DND-41 (cell line): ENCODE measurements at regions not wholly inside any gene's neighbourhood (a gene's known extent, or its start where the extent isn't known, plus 50 kb on each side); places are given as distances from the start of the nearest gene placed in this dataset.
A peak's percentile ranks its signal among the peaks of the same experiment; 100 is the strongest.

Experiments used
- ATAC-seq: fragments of 200-7000 bp; cut with Tn5 transposase; 3 replicates; pipeline ENCODE4 v1.9.1; 2021; ENCODE audit warnings: low read depth; ENCODE audit not compliant: insufficient read depth
- DNase-seq: peaks from one replicate; pipeline ENCODE4 v3.0.0-alpha.2; 2020
- H2AFZ ChIP-seq: 2 replicates; pipeline ENCODE4 v1.6.0; 2012; ENCODE audit warnings: low read depth, low read length
- H3K27ac ChIP-seq: 2 replicates; pipeline ENCODE4 v1.5.1; 2012; ENCODE audit warnings: low read length, inconsistent platforms
- H3K27me3 ChIP-seq: fragments of 200-600 bp; sonication (generic); 2 replicates; pipeline ENCODE4 v1.6.0; 2012; ENCODE audit warnings: low read length, mild to moderate bottlenecking, inconsistent platforms; ENCODE audit not compliant: insufficient read depth, poor library complexity
- H3K36me3 ChIP-seq: 2 replicates; pipeline ENCODE4 v1.5.1; 2012; ENCODE audit warnings: low read length, inconsistent platforms; ENCODE audit not compliant: insufficient read depth
- H3K4me1 ChIP-seq: 2 replicates; pipeline ENCODE4 v1.5.1; 2012; ENCODE audit warnings: mild to moderate bottlenecking, low read length; ENCODE audit not compliant: insufficient read depth
- H3K4me2 ChIP-seq: 2 replicates; pipeline ENCODE4 v1.6.0; 2012; ENCODE audit warnings: mild to moderate bottlenecking, moderate library complexity, low read length, inconsistent platforms; ENCODE audit not compliant: insufficient read depth
- H3K4me3 ChIP-seq, 2 experiments: fragments of 200-600 bp in 1 of 2; shearing (Covaris generic) in 1 of 2; 2 replicates each; pipeline ENCODE4 v1.5.1; 2012 to 2016; ENCODE audit warnings: inconsistent platforms in 2 of 2, low read length in 2 of 2, mild to moderate bottlenecking in 2 of 2, low read depth in 1 of 2, moderate library complexity in 1 of 2
- H3K79me2 ChIP-seq: 2 replicates; pipeline ENCODE4 v1.6.0; 2012; ENCODE audit warnings: low read length, inconsistent platforms; ENCODE audit not compliant: insufficient read depth
- H3K9ac ChIP-seq: 2 replicates; pipeline ENCODE4 v1.6.0; 2012; ENCODE audit warnings: low read depth, mild to moderate bottlenecking, inconsistent platforms, low read length, moderate library complexity
- H3K9me3 ChIP-seq: 2 replicates; pipeline ENCODE4 v1.5.1; 2012; ENCODE audit warnings: low read length, moderate library complexity, mild to moderate bottlenecking, inconsistent platforms; ENCODE audit not compliant: insufficient read depth, severe bottlenecking
- H4K20me1 ChIP-seq: 2 replicates; pipeline ENCODE4 v1.6.0; 2012; ENCODE audit warnings: low read length; ENCODE audit not compliant: insufficient read depth
- CTCF ChIP-seq: IDR thresholded peaks from 2 replicates; pipeline ENCODE4 v1.5.1; 2012; ENCODE audit warnings: borderline replicate concordance, low read length, moderate library complexity, mild to moderate bottlenecking; ENCODE audit not compliant: poor library complexity, severe bottlenecking; ENCODE audit errors: extremely low read depth
- EZH2 ChIP-seq: IDR thresholded peaks from 3 replicates; pipeline ENCODE4 v1.6.1; 2012; ENCODE audit warnings: borderline replicate concordance, low read depth, mild to moderate bottlenecking, moderate library complexity, low read length, inconsistent platforms; ENCODE audit not compliant: severe bottlenecking

- Histone ChIP-seq H3K9ac (no peak overlapping the region), H2AFZ (no peak overlapping the region), H3K27me3 (peaks cover 14% of the 10 kb centered on the region), H3K4me1 (no peaks in the 10 kb centered on the region), H3K79me2 (no peaks in the 10 kb centered on the region), H3K9me3 (no peaks in the 10 kb centered on the region), H3K4me2 (no peak overlapping the region), H4K20me1 (no peaks in the 10 kb centered on the region), H3K27ac (no peak overlapping the region), H3K36me3 (no peaks in the 10 kb centered on the region), H3K4me3 (no peak overlapping the region)
- TF ChIP-seq CTCF, result peak; percentile 10
- TF ChIP-seq EZH2, result no peak
- ATAC-seq (no peak), DNase-seq (no peak)
Observed at GRCh38 chr4:112942077-112942476, 107.4 kb upstream of the ANK2 start.

- DNase-seq, result no peak
- Histone ChIP-seq H2AFZ (no peak overlapping the region), H3K27ac (no peak overlapping the region), H3K4me3 (no peak overlapping the region), H3K9me3 (no peaks in the 10 kb centered on the region), H3K4me1 (no peaks in the 10 kb centered on the region), H4K20me1 (no peaks in the 10 kb centered on the region), H3K79me2 (no peaks in the 10 kb centered on the region), H3K4me2 (no peak overlapping the region), H3K9ac (no peak overlapping the region), H3K27me3 (peaks cover 14% of the 10 kb centered on the region), H3K36me3 (no peaks in the 10 kb centered on the region)
- TF ChIP-seq CTCF, result no peak
- no peak for TF ChIP-seq EZH2
- ATAC-seq, result no peak
Observed at GRCh38 chr4:112942997-112943396, 106.5 kb upstream of the ANK2 start.

- no peak overlapping the region for H3K27ac ChIP-seq
- H3K79me2 ChIP-seq, result no peaks in the 10 kb centered on the region
- H3K27me3 ChIP-seq, result peaks cover 14% of the 10 kb centered on the region
- H3K4me1 ChIP-seq, result no peaks in the 10 kb centered on the region
- H2AFZ ChIP-seq, result no peak overlapping the region
- TF ChIP-seq EZH2, result no peak
- no peak overlapping the region for H3K9ac ChIP-seq
- ATAC-seq, result no peak
- H3K4me3 ChIP-seq, result no peak overlapping the region
- no peak for DNase-seq
- no peaks in the 10 kb centered on the region for H4K20me1 ChIP-seq
- H3K9me3 ChIP-seq, result no peaks in the 10 kb centered on the region
- H3K4me2 ChIP-seq, result no peak overlapping the region
- H3K36me3 ChIP-seq, result no peaks in the 10 kb centered on the region
Observed at GRCh38 chr4:112944006-112944405, 105.4 kb upstream of the ANK2 start.

- no peak overlapping the region for H3K27ac ChIP-seq
- DNase-seq, result no peak
- H3K36me3 ChIP-seq, result no peaks in the 10 kb centered on the region
- ATAC-seq, result no peak
- H3K27me3 ChIP-seq, result peaks cover 14% of the 10 kb centered on the region
- H3K4me2 ChIP-seq, result no peak overlapping the region
- H3K79me2 ChIP-seq, result no peaks in the 10 kb centered on the region
- no peaks in the 10 kb centered on the region for H4K20me1 ChIP-seq
- no peak overlapping the region for H3K4me3 ChIP-seq
- H3K9me3 ChIP-seq, result no peaks in the 10 kb centered on the region
- TF ChIP-seq EZH2 (no peak), CTCF (no peak)
- no peak overlapping the region for H2AFZ ChIP-seq
- no peak overlapping the region for H3K9ac ChIP-seq
- no peaks in the 10 kb centered on the region for H3K4me1 ChIP-seq
Observed at GRCh38 chr4:112946127-112946526, 103.3 kb upstream of the ANK2 start.
